ENCODE measurements at regions not wholly inside any gene's neighbourhood (a gene's known extent, or its start where the extent isn't known, plus 50 kb on each side); places are given as distances from the start of the nearest gene placed in this dataset.
"Not testable (repeated sequence)": the region's sequence is repeated elsewhere in the genome, so short reads cannot be mapped to it uniquely, and the experiment has no call there.

GRCh38 chrX:37904833-37905232, 57.5 kb upstream of the DYNLT3 start:
- DNase-seq: no peak

- DNase-seq: peak; percentile 15
Measured at GRCh38 chrX:37905436-37906147, 58.2 kb upstream of the DYNLT3 start.

- DNase-seq: no peak
Measured at GRCh38 chrX:37906357-37906756, 59.0 kb upstream of the DYNLT3 start.

GRCh38 chrX:37910186-37910585, 62.8 kb upstream of the DYNLT3 start:
- DNase-seq: no peak

GRCh38 chrX:37912304-37912703, 64.9 kb upstream of the DYNLT3 start:
- no peak for DNase-seq

GRCh38 chrX:37912777-37913176, 65.4 kb upstream of the DYNLT3 start:
- DNase-seq: no peak

- no peak for DNase-seq
Measured at GRCh38 chrX:37918168-37918567, 70.8 kb upstream of the DYNLT3 start.

- DNase-seq: no peak
Measured at GRCh38 chrX:37918703-37919102, 71.3 kb upstream of the DYNLT3 start.

- DNase-seq: no peak
Measured at GRCh38 chrX:37921758-37922157, 74.4 kb upstream of the DYNLT3 start.

GRCh38 chrX:37922928-37923327, 75.6 kb upstream of the DYNLT3 start:
- DNase-seq: no peak

- DNase-seq: not testable (repeated sequence)
Measured at GRCh38 chrX:37925761-37926160, 78.4 kb upstream of the DYNLT3 start.

GRCh38 chrX:37926700-37927099, 79.3 kb upstream of the DYNLT3 start:
- DNase-seq: no peak

GRCh38 chrX:37942170-37942569, 64.2 kb upstream of the SYTL5 start:
- no peak for DNase-seq

GRCh38 chrX:37943554-37944344, 62.6 kb upstream of the SYTL5 start:
- no peak for DNase-seq

- no peak for DNase-seq
Measured at GRCh38 chrX:37946197-37946596, 60.2 kb upstream of the SYTL5 start.

GRCh38 chrX:37955273-37955672, 51.1 kb upstream of the SYTL5 start:
- no peak for DNase-seq

- no peak for DNase-seq
Measured at GRCh38 chrX:37956223-37956622, 50.1 kb upstream of the SYTL5 start.
